ENCODE measurements at regions not wholly inside any gene's neighbourhood (a gene's known extent, or its start where the extent isn't known, plus 50 kb on each side); places are given as distances from the start of the nearest gene placed in this dataset.

- TF ChIP-seq POLR2A (IDR thresholded peaks at IDR 0.05) (no peak), EP300 (IDR thresholded peaks at IDR 0.05) (no peak)
These were observed 791.4 kb downstream of the MTRR start for GRCh38 chr5:8660133-8660893.
